Panc1 (cell line): ENCODE measurements at regions not wholly inside any gene's neighbourhood (a gene's known extent, or its start where the extent isn't known, plus 50 kb on each side); places are given as distances from the start of the nearest gene placed in this dataset.

Experiments used
- ATAC-seq: fragments of 200-7000 bp; cut with Tn5 transposase; 2 replicates; pipeline ENCODE4 v1.9.1; 2020; ENCODE audit warnings: mild to moderate bottlenecking, moderate library complexity
- BruUV-seq: library from RNA; stranded (reverse); fragments of 400-500 nt; replicated peaks from 2 replicates; lab custom pipeline; 2021; lab: Mats Ljungman, UMichigan
- CTCF ChIA-PET: fragments of 300-600 bp; sonication (Branson Sonifier 250); formaldehyde crosslinking; loops from one replicate; lab custom pipeline; 2022; ENCODE audit warnings: antibody characterized with exemption; lab: Charles Lee
- POLR2A ChIA-PET: fragments of 300-600 bp; sonication (Branson Sonifier 250); formaldehyde crosslinking; loops from one replicate; lab custom pipeline; 2022; ENCODE audit warnings: antibody characterized with exemption; lab: Charles Lee
- DNase-seq: peaks from one replicate; pipeline ENCODE4 v3.0.0-alpha.2; 2010; ENCODE audit warnings: low read depth, low spot score
- H3K27ac ChIP-seq: 2 replicates; pipeline ENCODE4 v1.5.1; 2011; ENCODE audit warnings: mild to moderate bottlenecking, low read length, inconsistent platforms
- H3K27me3 ChIP-seq: fragments of 200-500 bp; sonication (Bioruptor generic); 2 replicates; pipeline ENCODE4 v1.6.0; 2014; ENCODE audit warnings: low read length, inconsistent platforms; ENCODE audit not compliant: control insufficient read depth, insufficient read depth
- H3K36me3 ChIP-seq: fragments of 200-500 bp; sonication (Bioruptor generic); 2 replicates; pipeline ENCODE4 v1.5.1; 2014; ENCODE audit warnings: inconsistent platforms, mild to moderate bottlenecking, low read length, moderate library complexity; ENCODE audit not compliant: control insufficient read depth, insufficient read depth
- H3K4me1 ChIP-seq: 2 replicates; pipeline ENCODE4 v1.5.1; 2011; ENCODE audit warnings: inconsistent platforms, mild to moderate bottlenecking, low read length, moderate library complexity; ENCODE audit not compliant: control insufficient read depth, insufficient read depth
- H3K4me3 ChIP-seq, 2 experiments: 2 replicates each; pipeline ENCODE4 v1.5.1; 2011 to 2012; ENCODE audit warnings: low read depth in 2 of 2, low read length in 2 of 2, mild to moderate bottlenecking in 2 of 2, inconsistent platforms in 1 of 2, moderate library complexity in 1 of 2
- H3K9me3 ChIP-seq: fragments of 200-500 bp; sonication (Bioruptor generic); 2 replicates; pipeline ENCODE4 v1.5.1; 2014; ENCODE audit warnings: low read depth, mild to moderate bottlenecking, inconsistent platforms, low read length, moderate library complexity; ENCODE audit not compliant: control insufficient read depth, insufficient read depth
- CTCF ChIP-seq: fragments of 450-650 bp; IDR thresholded peaks from 2 replicates; pipeline ENCODE4 v1.5.1; 2017; ENCODE audit warnings: mild to moderate bottlenecking
- POLR2AphosphoS5 ChIP-seq: IDR thresholded peaks from 2 replicates; pipeline ENCODE4 v1.6.1; 2012; ENCODE audit warnings: mild to moderate bottlenecking, low read depth, low read length, moderate library complexity
- REST ChIP-seq, 2 experiments: IDR thresholded peaks; 2 replicates each; pipeline ENCODE4 v1.6.1; 2011 to 2012; ENCODE audit warnings: low read depth in 2 of 2, control low read depth in 1 of 2, low read length in 1 of 2, mild to moderate bottlenecking in 1 of 2, moderate library complexity in 1 of 2; ENCODE audit not compliant: insufficient read depth in 1 of 2
- SIN3A ChIP-seq: IDR thresholded peaks from 2 replicates; pipeline ENCODE4 v1.6.1; 2012; ENCODE audit warnings: low read depth, mild to moderate bottlenecking, low read length, moderate library complexity, borderline replicate concordance; ENCODE audit not compliant: insufficient read depth
- TCF7L2 ChIP-seq: IDR thresholded peaks from 2 replicates; pipeline ENCODE4 v1.6.1; 2011; ENCODE audit warnings: mild to moderate bottlenecking, low read depth, low read length, inconsistent platforms
- in situ Hi-C: cut with HindIII; loops from 2 replicates; pipeline ENCODE4 v1.10.0; 2016; ENCODE audit warnings: low sequenced_read_pairs, low pct_unique_long_range_greater_than_20kb
- intact Hi-C: fragments of 100-400 bp; cut with micrococcal nuclease; formaldehyde crosslinking; loops from one replicate; pipeline ENCODE4 v1.10.0; 2022; ENCODE audit not compliant: unreplicated experiment

GRCh38 chr2:40879305-40879704 is 427.4 kb upstream of the SLC8A1 start:
- POLR2A ChIA-PET = no interaction called here

GRCh38 chr2:40886100-40886499 is 434.2 kb upstream of the SLC8A1 start:
- Histone ChIP-seq H3K36me3 (no peaks in the 10 kb centered on the region), H3K27ac (no peak overlapping the region), H3K4me3 (no peak overlapping the region), H3K9me3 (no peaks in the 10 kb centered on the region), H3K4me1 (no peaks in the 10 kb centered on the region), H3K27me3 (no peaks in the 10 kb centered on the region)
- intact Hi-C loops = no loop called here
- ATAC-seq (no peak), DNase-seq (no peak)
- ChIA-PET POLR2A (no interaction called here), CTCF (no interaction called here)
- in situ Hi-C loops = no loop called here
- TF ChIP-seq REST (IDR thresholded peaks at IDR 0.05; ENCODE audit: insufficient read depth in 1 of 2, low read depth in 2 of 2, low read length in 1 of 2) = no peak
- no peak for TF ChIP-seq TCF7L2
- TF ChIP-seq SIN3A = no peak
- TF ChIP-seq POLR2AphosphoS5 = no peak
- no peak for TF ChIP-seq CTCF
- no TSS peak for BruUV-seq

More at GRCh38 chr2:40879305-40879704, 427.4 kb upstream of the SLC8A1 start:
- no TSS peak for BruUV-seq
- H3K27ac ChIP-seq = no peak overlapping the region
- H3K4me1 ChIP-seq = no peaks in the 10 kb centered on the region
- no peak for TF ChIP-seq POLR2AphosphoS5
- TF ChIP-seq CTCF = no peak
- TF ChIP-seq TCF7L2 = no peak
- no peak for TF ChIP-seq REST (IDR thresholded peaks at IDR 0.05; ENCODE audit: insufficient read depth in 1 of 2, low read depth in 2 of 2, low read length in 1 of 2)
- no peak for TF ChIP-seq SIN3A
- in situ Hi-C loops (no loop called here), intact Hi-C loops (no loop called here)
- no peak for ATAC-seq
- no peak overlapping the region for H3K4me3 ChIP-seq
- no peaks in the 10 kb centered on the region for H3K36me3 ChIP-seq
- DNase-seq = no peak
- H3K9me3 ChIP-seq = no peaks in the 10 kb centered on the region
- H3K27me3 ChIP-seq = no peaks in the 10 kb centered on the region
- CTCF ChIA-PET = no interaction called here
